Colon (tissue), 2 donors: ENCODE measurements at regions not wholly inside any gene's neighbourhood (a gene's known extent, or its start where the extent isn't known, plus 50 kb on each side); places are given as distances from the start of the nearest gene placed in this dataset.

Experiments used
- FAIRE-seq: peaks from 2 replicates; lab custom pipeline; 2012; peaks lifted over from hg19 to GRCh38; lab: Jason Lieb, UNC
- donor health status: control.
- donor health status: control.

DNA sequence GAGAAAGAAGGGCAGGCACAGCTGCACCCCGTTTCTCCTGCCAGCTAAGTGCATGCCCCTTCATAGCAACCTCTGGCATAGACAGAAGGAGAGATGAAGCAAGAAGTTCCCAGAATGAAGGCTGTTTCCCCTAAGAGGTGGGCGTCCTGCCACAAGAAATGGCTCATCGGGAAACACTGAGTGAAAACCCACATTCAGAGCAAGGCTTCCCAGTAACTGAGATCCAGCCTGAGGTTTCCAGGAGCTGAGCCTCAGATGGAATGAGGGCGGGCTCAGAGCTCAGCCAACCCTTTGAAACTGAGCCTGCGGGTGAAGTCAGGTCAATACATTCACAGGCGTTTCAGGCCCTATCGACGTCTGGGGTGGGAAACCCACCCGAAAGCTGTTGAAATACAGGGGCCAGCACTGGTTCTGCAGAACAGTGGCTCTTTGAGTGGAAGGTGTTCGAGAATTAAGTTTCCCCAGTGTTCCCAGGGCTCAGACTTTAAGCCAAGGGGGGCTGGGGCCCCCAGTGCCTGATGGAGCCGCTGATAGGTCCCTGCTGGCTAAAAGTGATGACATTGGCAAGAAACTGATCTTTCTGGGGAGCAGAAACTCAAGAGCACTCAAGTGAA, 510.2 kb downstream of the RPS24 start:
- FAIRE-seq: no peak

DNA sequence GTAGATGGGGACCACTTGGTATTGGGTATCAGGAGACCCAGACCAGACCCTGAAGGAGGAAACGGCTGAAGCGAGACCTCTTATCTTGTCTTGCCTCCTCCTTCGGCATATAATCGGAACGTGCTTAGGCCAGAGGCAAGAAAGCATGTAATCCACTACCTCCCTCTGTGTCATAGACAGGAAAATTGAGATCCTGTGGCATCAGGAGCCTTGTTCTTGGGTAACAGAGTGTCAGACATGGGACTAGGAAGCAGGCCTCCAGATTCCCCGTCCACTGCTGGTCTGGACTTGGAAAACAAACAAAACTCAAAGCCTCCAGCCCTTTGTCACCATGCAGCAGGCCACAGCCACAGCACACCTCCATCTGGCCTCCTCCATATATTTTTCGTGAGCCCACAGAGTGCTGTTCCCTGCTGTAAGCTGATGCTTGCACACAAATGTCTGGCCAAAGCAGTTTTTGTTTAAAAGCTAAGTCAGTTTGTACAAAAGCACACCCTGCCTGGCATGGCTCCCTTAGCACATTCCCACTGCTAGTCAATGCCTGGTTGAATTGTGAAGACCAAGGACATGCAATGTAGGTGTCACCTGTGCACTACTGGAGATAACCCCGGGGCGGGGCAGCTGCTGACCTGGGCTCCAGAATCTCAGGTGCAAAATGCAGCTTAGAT, 510.9 kb downstream of the RPS24 start:
- FAIRE-seq: no peak

GRCh38 chr10:78545756-78546155, 512.1 kb downstream of the RPS24 start:
- FAIRE-seq: no peak

DNA sequence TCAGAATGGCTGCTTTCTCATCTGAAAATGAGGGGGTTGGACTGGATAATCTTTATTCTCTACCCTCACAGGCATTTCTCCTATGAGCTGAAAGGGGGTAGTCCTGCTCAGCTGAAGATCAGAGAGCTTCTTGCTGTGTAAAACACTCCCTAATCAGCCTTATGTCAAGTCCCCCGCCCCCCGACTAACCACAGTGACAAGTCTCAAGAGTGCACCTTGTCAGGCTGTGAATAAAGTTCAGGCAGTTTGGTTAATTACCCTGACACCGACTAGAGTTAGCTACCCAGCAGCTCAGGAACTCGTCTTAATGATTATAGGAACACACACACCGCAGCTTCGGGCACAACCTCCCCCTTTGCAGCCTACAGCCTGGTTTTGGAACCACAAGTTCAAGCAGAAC, 513.7 kb downstream of the RPS24 start:
- FAIRE-seq: no peak

GRCh38 chr10:78547905-78548304, 514.2 kb downstream of the RPS24 start:
- FAIRE-seq: no peak

DNA sequence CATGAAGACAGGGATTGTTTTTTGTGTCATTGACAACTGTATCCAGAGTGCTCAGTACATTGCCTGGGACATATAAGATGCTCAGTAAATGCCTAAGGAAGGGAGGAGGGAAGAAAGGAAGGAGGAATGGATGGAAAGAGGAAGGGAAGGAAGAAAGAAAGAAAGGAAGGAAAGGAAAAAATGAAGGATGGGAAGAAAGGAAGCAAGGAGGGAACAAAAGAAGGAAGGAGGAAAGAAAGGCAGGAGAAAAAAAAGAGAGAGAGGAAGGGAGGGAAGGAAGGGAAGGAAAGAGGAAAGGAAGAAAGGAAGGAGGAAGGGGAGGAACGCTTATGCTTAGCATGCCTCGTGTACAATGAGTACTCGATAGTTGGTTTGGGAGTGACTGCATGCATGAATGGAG, 514.7 kb downstream of the RPS24 start:
- FAIRE-seq: no peak

GRCh38 chr10:78549140-78549935, 515.7 kb downstream of the RPS24 start:
- no peak for FAIRE-seq

DNA sequence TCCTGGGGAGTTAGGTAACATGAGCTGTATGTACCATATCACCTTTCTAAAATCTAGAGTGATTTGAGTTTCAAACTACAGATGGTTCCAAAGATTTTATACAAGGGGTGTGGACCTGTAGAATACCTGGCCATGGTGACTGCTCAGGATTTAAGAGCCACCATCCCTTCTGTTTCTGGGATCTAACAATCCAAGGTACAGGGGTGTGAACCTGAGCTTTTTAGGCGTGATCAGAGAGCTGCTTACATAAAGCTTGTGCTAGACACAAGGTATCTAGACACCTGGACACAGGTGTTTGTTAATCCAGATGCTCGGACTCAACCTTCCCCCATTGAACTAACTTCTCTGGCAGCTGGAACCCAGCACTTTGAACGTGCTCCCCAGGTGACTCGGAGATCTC, 516.4 kb downstream of the RPS24 start:
- no peak for FAIRE-seq

DNA sequence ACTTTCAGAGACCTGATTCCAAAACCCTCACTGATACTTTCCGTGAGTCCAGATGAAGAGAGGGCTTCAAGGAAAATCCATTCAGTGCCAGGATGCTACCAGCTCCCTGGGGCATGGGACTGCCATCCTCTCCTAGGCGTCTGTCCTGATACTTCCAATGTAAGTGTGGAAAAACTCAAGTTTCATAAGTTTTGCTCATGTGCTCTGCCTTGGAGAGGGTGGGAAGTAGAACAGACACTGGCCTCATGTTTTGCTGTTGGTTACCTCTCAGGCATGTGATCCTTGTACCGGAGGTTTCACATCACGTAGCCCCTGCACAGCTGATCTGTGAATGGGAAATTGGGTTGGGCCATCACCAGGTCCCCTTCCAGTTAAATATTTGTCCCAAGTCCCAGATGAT, 517.1 kb downstream of the RPS24 start:
- FAIRE-seq: no peak

DNA sequence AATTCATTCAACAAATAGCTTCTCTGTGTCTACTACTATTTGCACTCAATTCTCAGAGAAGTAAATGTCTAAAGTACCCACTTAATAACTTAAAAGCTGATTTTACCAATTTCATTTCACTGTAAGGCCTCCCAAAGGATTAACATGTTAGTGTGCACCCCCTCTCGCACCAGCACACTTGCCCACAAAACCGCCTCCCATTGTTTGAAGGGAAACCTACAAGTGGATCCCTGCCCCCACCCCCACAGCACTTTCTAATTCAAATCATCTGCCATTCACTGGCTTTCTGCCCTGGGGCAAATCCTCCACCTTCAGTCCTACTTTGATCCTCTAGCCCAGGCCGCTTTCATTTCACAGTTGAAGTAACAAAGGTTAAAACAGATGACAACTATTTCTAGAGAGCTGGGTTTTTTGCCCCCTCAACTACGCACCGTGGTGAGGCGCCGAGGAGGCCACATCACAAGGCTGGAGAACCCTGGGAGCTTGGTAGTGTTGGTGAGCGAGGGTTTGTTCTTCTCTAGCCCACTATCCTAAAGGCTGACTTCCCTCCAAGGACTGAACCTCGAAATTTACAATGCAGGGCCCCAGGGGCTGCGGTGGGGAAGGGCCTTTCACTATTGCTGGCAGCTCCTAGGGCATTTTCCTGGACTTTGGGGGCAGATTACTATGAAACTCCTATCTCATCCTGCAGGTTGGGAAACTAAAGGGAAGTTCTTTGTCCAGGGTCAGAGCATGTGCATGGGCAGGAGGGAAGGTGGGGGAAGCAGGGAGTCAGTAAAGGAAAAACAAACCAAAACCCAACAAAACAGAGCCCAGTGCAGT, 517.4 kb upstream of the ZMIZ1 start:
- no peak for FAIRE-seq

GRCh38 chr10:78552261-78552811, 516.4 kb upstream of the ZMIZ1 start:
- FAIRE-seq: no peak

GRCh38 chr10:78553792-78554191, 515.0 kb upstream of the ZMIZ1 start:
- no peak for FAIRE-seq

DNA sequence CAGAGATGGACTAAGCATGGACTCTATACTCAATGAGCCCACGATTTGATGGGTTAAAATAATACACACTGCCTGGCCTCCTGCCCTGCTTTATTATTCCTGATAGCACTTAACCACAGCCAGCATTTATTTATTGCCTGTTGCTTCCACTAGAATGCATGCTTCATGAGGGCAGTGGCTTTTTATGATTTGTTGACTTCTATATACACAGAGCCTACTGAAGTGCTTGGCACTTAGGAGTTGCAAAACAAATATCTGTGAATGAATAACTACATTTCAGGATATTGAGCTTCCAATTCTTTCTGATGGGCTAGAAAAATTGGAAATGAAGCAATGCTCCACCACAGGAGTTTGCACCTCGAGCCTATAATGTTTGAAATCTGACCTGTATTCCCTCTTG, 513.6 kb upstream of the ZMIZ1 start:
- FAIRE-seq: no peak

- no peak for FAIRE-seq
Observed at GRCh38 chr10:78556705-78557432, 511.9 kb upstream of the ZMIZ1 start.

DNA sequence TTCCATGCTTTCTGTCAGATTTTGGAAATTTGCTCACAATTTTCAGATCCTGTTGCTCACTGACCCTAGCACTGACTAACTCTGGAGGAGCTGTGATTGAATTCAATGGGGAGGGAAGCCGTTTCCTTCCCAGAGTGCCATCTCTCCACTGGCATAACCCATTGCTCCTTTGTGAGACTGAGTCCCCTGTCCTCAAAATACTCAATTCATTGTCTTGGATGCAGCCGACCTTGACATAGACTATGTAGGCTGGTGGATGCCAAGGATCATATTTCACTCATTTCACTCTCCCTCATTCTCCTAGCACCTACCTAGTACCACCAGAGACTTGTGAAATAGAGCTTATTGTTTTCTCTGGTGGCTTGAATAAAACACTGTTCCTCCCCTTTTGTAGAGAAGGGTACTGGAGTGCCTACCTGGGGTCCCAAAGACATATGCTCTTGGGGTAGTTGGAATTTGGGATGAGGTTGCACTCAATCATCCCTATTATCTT, 511.3 kb upstream of the ZMIZ1 start:
- no peak for FAIRE-seq

DNA sequence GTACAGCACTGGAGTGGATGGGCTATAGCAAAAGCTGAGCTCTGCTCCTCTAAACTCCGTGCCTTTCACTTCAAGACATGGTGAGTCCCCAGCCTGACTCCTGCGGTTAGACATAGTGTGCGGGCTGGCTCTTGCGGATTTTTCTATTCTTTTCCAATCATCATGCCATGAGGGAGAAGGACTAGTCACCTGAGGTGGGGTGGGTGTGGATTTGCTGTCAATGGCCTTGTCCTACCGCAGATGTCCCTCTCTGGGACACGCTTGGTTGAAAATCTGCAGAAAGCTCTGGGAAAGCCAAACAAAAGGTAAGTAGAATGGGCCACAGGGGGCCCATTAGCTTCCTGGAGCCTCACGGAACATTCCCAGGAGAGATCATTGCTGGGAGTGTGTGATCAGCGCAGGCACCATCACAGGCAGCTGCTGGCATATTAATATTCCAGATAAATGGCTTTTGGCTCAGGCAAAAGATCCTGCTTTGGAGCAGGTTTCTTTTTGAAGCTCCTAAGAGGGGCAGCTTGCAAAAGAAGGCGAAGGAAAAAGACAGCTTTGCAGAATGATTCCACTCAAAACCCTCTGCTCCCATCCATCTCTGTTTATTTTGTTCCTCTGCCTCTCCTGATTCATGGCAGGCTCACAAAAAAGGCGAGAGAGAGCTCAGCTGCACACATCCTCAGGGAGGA, 509.0 kb upstream of the ZMIZ1 start:
- FAIRE-seq: no peak

GRCh38 chr10:78560341-78560688, 508.5 kb upstream of the ZMIZ1 start:
- no peak for FAIRE-seq

- no peak for FAIRE-seq
Observed at GRCh38 chr10:78563314-78563713, 505.5 kb upstream of the ZMIZ1 start.

DNA sequence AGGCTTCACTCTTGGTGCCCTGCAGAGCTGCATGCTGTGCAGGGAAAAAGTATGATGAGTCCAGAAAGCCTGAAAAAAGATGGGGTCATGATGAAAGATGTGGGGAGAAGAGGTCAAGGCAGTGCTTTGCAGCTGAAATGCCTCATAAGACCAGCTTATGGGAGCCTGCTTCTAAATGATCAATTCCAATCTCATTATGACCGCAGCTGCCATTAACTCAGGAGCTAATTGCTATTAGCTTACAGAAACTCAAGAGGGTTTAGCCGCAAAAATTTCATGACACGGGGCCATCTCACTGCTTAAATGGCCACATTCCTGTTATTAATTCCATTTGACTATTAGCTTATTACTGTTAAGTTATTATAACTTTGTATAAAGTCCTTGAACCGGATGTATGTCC, 502.9 kb upstream of the ZMIZ1 start:
- no peak for FAIRE-seq

DNA sequence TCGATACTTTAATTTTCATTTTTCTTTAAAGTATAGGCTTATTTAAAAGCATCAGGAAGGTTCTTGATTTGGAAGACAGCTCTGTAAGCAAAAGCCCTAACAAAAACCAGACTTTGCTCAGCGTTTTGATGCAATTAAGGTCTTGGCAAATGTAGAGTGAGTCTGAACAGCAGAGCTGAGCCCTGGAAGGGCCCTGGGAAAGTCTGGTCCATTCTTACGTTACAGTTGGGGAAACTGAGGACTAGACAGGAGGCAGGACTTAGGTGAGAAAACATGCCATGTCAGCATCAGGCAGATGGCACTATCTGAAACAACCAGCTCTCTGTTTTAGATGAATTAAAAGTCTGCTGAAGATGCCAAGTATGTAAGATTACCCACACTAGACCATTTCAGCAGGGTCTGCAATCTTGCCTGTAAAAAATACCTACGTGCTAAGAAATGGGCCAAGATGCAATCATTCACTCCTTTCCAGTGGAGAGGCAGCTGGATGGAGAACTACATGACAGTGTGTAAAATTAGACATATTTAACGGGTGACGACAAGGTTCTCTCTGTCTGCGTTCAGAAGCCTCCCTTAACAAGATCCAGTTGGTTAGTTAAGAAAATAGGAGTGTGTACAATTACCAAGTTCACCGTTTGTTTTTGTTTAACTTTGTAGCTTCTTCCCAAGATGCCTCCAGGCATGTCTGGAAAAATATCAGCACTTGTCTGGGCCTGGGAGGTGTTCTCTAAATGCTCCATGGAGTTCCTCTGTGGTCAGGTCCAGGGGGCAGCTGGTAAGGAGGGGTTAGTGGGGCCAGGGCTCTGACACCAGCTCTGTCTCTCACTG, 502.3 kb upstream of the ZMIZ1 start:
- FAIRE-seq: no peak
